Common myeloid progenitor, CD34-positive (primary cell): ENCODE measurements at regions not wholly inside any gene's neighbourhood (a gene's known extent, or its start where the extent isn't known, plus 50 kb on each side); places are given as distances from the start of the nearest gene placed in this dataset.
"Not testable (repeated sequence)": the region's sequence is repeated elsewhere in the genome, so short reads cannot be mapped to it uniquely, and the experiment has no call there.

Experiments
- CTCF ChIA-PET: fragments of 350-600 bp; sonication (Branson Sonifier 250); formaldehyde crosslinking; loops from one replicate; lab custom pipeline; 2021; ENCODE audit warnings: antibody characterized with exemption; lab: Charles Lee
- POLR2A ChIA-PET: fragments of 350-600 bp; sonication (Branson Sonifier 250); formaldehyde crosslinking; loops from one replicate; lab custom pipeline; 2021; ENCODE audit warnings: antibody characterized with exemption; lab: Charles Lee
- DNase-seq, 3 donors: peaks; one replicate each; pipeline versions ENCODE4 v3.0.0 to v3.0.0-alpha.2; 2013
- H3K27ac ChIP-seq, 2 experiments: 1 replicate in 1 of 2; 2 replicates in 1 of 2; pipeline ENCODE4 v1.7.0; 2013; ENCODE audit warnings: inconsistent platforms in 2 of 2, low read length in 2 of 2, mild to moderate bottlenecking in 2 of 2, low read depth in 1 of 2, moderate library complexity in 1 of 2; ENCODE audit not compliant: severe bottlenecking in 2 of 2, insufficient read depth in 1 of 2, poor library complexity in 1 of 2
- H3K27me3 ChIP-seq, 5 experiments: replicated peaks in 2 of 5; 1 replicate in 3 of 5; 2 replicates in 2 of 5; pipeline versions ENCODE4 v1.6.1 to v1.7.0; 2013; ENCODE audit warnings: low read length in 4 of 5, mild to moderate bottlenecking in 2 of 5, moderate library complexity in 2 of 5, inconsistent platforms in 1 of 5; ENCODE audit not compliant: insufficient read depth in 5 of 5, control insufficient read depth in 4 of 5
- H3K36me3 ChIP-seq, 4 experiments: 1 replicate in 2 of 4; 2 replicates in 2 of 4; pipeline versions ENCODE4 v1.6.1 to v1.7.0; 2013; ENCODE audit warnings: low read length in 3 of 4, control low read depth in 1 of 4, mild to moderate bottlenecking in 1 of 4; ENCODE audit not compliant: control insufficient read depth in 4 of 4, insufficient read depth in 4 of 4
- H3K4me1 ChIP-seq, 4 experiments: 1 replicate in 3 of 4; 2 replicates in 1 of 4; pipeline versions ENCODE4 v1.6.1 to v1.7.1; 2013; ENCODE audit warnings: low read length in 3 of 4, mild to moderate bottlenecking in 3 of 4, control low read depth in 1 of 4, inconsistent platforms in 1 of 4, moderate library complexity in 1 of 4; ENCODE audit not compliant: control insufficient read depth in 4 of 4, insufficient read depth in 4 of 4; ENCODE audit errors: control extremely low read depth in 1 of 4
- H3K4me3 ChIP-seq, 7 experiments: 1 replicate in 4 of 7; 2 replicates in 3 of 7; pipeline versions ENCODE4 v1.5.1 to v1.7.0; 2013; ENCODE audit warnings: mild to moderate bottlenecking in 7 of 7, low read length in 6 of 7, moderate library complexity in 6 of 7, inconsistent platforms in 2 of 7, low read depth in 2 of 7, control low read depth in 1 of 7; ENCODE audit not compliant: insufficient read depth in 4 of 7, control insufficient read depth in 1 of 7; ENCODE audit errors: extremely low read depth in 1 of 7
- H3K9me3 ChIP-seq, 5 experiments: 1 replicate in 4 of 5; 2 replicates in 1 of 5; pipeline versions ENCODE4 v1.6.1 to v1.7.1; 2013; ENCODE audit warnings: low read length in 4 of 5, mild to moderate bottlenecking in 2 of 5, inconsistent platforms in 1 of 5, low read depth in 1 of 5, moderate library complexity in 1 of 5; ENCODE audit not compliant: control insufficient read depth in 4 of 5, insufficient read depth in 2 of 5; ENCODE audit errors: control extremely low read depth in 1 of 5
- WGBS: methylation state at CpG from one replicate; pipeline ENCODE4 v1.1.5; 2013; ENCODE audit not compliant: insufficient coverage; 5-methylcytosine and 5-hydroxymethylcytosine counted together

GRCh38 chr9:65454034-65454433 is 169.0 kb upstream of the FOXD4L5 start:
- CTCF ChIA-PET: not testable (repeated sequence)

GRCh38 chr9:65449886-65450610 is 165.0 kb upstream of the FOXD4L5 start:
- H3K4me3 ChIP-seq, H3K27ac ChIP-seq, H3K27me3 ChIP-seq, DNase-seq, H3K4me1 ChIP-seq, H3K36me3 ChIP-seq, POLR2A ChIA-PET, CTCF ChIA-PET, H3K9me3 ChIP-seq: not testable (repeated sequence)
- 75% methylated on average over 5 of the region's 12 CpGs for WGBS

More at GRCh38 chr9:65454034-65454433, 169.0 kb upstream of the FOXD4L5 start:
- H3K27me3 ChIP-seq, DNase-seq, H3K9me3 ChIP-seq, H3K4me1 ChIP-seq, H3K4me3 ChIP-seq, H3K36me3 ChIP-seq, H3K27ac ChIP-seq, POLR2A ChIA-PET: not testable (repeated sequence)
- 42% methylated on average over 2 of the region's 2 CpGs for WGBS

DNA sequence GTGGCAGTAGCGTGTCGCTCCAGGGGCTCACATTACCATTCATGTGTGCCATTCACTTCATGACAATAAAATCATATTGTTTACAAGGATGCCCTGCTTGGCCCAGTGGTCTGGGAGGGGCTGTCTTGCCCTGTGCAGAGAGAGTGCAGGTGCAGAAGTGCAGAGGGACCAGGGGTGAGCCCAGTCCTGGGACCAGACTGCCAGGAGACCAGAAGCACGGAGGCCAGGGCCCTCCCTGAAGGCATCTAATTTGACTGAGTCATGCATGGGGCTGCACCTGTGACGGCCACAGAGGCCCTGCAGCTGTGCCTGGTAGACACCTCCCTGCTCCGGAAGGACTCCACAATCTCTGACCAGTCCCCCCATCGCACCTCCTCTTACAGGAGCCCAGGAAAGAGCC is 164.4 kb upstream of the FOXD4L5 start:
- 82% methylated on average over 3 of the region's 6 CpGs for WGBS
- DNase-seq: no peak

DNA sequence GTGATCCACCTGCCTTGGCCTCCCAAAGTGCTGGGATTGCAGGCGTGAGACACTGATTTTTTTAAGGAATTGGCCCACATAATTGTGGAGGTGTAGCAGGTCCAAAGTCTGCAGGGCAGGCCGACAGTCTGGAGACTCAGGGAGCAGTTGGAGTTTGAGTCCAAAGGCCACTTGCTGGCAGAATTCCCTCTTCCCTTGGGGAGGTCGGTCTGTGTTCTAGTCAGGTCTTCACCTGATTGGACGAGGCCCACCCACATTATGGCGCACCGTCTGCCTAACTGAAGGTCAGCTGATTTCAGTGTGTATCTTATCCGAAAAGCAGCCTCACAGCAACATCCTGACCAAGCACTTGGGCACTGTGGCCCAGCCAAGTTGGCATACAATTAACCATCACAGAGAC is 162.1 kb upstream of the FOXD4L5 start:
- not testable (repeated sequence) for DNase-seq
- 87% methylated on average over 3 of the region's 7 CpGs for WGBS

More for the DNA sequence above, 164.4 kb upstream of the FOXD4L5 start:
- CTCF ChIA-PET: no interaction called here
- no peak overlapping the region for H3K4me3 ChIP-seq
- H3K36me3 ChIP-seq: no peaks in the 10 kb centered on the region
- H3K4me1 ChIP-seq: no peaks in the 10 kb centered on the region
- peaks cover 0 to 2% (median 0%) of the 10 kb centered on the region in 5 experiments for H3K9me3 ChIP-seq
- H3K27me3 ChIP-seq: no peaks in the 10 kb centered on the region
- POLR2A ChIA-PET: no interaction called here
- H3K27ac ChIP-seq: no peak overlapping the region

GRCh38 chr9:65445991-65446390 is 161.0 kb upstream of the FOXD4L5 start:
- H3K27ac ChIP-seq, POLR2A ChIA-PET, H3K4me3 ChIP-seq, CTCF ChIA-PET, H3K36me3 ChIP-seq, DNase-seq, H3K9me3 ChIP-seq, H3K27me3 ChIP-seq, H3K4me1 ChIP-seq: not testable (repeated sequence)
- 80% methylated on average over 5 of the region's 7 CpGs for whole genome bisulfite sequencing

More for the DNA sequence above, 162.1 kb upstream of the FOXD4L5 start:
- H3K27me3 ChIP-seq, CTCF ChIA-PET, H3K36me3 ChIP-seq, H3K4me1 ChIP-seq, H3K9me3 ChIP-seq, H3K27ac ChIP-seq, H3K4me3 ChIP-seq, POLR2A ChIA-PET: not testable (repeated sequence)

DNA sequence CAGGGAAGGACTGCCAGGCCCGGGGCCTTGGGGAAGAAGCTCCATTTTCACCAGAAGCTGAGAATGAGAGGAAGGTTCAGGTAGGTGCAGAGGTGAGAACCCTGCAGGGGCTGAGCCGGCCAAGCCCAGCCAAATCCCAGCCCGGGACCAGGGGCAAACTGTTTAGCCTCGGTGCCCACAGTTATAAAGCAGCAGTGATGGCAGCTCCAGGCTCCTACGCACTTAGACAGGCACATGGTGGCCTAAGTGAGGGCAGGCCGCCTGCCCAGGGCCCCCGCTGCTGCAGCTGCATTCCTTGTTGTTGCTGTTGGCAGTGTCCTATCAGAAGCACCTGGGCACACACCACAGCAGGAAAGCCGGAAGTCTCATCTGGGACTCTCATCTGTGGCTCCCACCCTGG is 159.9 kb upstream of the FOXD4L5 start:
- WGBS: 84% methylated on average over 6 of the region's 8 CpGs
- no peaks in the 10 kb centered on the region for H3K36me3 ChIP-seq
- peaks cover 0 to 7% (median 0%) of the 10 kb centered on the region in 5 experiments for H3K9me3 ChIP-seq
- H3K27ac ChIP-seq: no peak overlapping the region
- H3K4me3 ChIP-seq: no peak overlapping the region
- ChIA-PET POLR2A (no interaction called here), CTCF (no interaction called here)
- H3K4me1 ChIP-seq: no peaks in the 10 kb centered on the region
- no peaks in the 10 kb centered on the region for H3K27me3 ChIP-seq
- no peak for DNase-seq

DNA sequence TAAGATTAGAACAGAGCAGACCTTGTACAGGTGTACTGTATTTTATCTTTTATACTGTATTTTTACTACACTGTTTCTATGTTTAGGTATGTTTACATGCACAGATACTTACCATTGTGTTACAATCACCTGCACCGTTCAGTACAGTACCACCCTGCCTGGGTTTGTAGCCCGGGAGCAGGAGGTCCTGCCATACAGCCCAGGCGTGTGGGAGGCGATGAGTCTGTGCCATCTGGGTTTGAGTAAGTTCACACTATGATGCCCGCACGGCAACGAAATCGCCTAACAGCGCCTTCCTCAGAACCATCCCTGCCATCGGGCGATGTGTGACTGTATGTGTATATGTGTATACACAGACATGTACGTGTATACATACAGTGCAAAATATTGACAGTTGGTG is 157.1 kb upstream of the FOXD4L5 start:
- H3K36me3 ChIP-seq, H3K9me3 ChIP-seq, DNase-seq, H3K27me3 ChIP-seq, POLR2A ChIA-PET, H3K4me1 ChIP-seq, H3K4me3 ChIP-seq, H3K27ac ChIP-seq, CTCF ChIA-PET: not testable (repeated sequence)
- no CpG with 5 or more reads among the region's 12 CpGs for WGBS
